ENCODE measurements at regions not wholly inside any gene's neighbourhood (a gene's known extent, or its start where the extent isn't known, plus 50 kb on each side); places are given as distances from the start of the nearest gene placed in this dataset.

GRCh38 chr5:172568308-172568910, 72.7 kb upstream of the NEURL1B start:
- DNase-seq, result no peak

- no peak for DNase-seq
These were observed 73.2 kb upstream of the NEURL1B start for GRCh38 chr5:172567843-172568242.

- DNase-seq, result no peak
These were observed 73.8 kb upstream of the NEURL1B start for GRCh38 chr5:172567294-172567693.

- DNase-seq, result no peak
These were observed 75.0 kb upstream of the NEURL1B start for GRCh38 chr5:172565931-172566665.

GRCh38 chr5:172565455-172565854, 75.6 kb upstream of the NEURL1B start:
- DNase-seq, result peak; percentile 6

GRCh38 chr5:172564883-172565282, 76.2 kb upstream of the NEURL1B start:
- DNase-seq, result peak; percentile 46

GRCh38 chr5:172564188-172564587, 76.9 kb upstream of the NEURL1B start:
- DNase-seq, result peak; percentile 96

- no peak for DNase-seq
These were observed 78.6 kb upstream of the NEURL1B start for GRCh38 chr5:172562443-172562842.

- no peak for DNase-seq
These were observed 79.9 kb upstream of the NEURL1B start for GRCh38 chr5:172561151-172561550.

- DNase-seq, result no peak
These were observed 81.8 kb upstream of the NEURL1B start for GRCh38 chr5:172559004-172559932.

- no peak for DNase-seq
These were observed 82.7 kb upstream of the NEURL1B start for GRCh38 chr5:172558076-172558976.

GRCh38 chr5:172556971-172557461, 84.0 kb upstream of the NEURL1B start:
- no peak for DNase-seq

- DNase-seq, result no peak
These were observed 84.8 kb upstream of the NEURL1B start for GRCh38 chr5:172556262-172556661.

- no peak for DNase-seq
These were observed 86.5 kb upstream of the NEURL1B start for GRCh38 chr5:172554562-172554961.

GRCh38 chr5:172553903-172554302, 87.2 kb upstream of the NEURL1B start:
- DNase-seq, result no peak

- DNase-seq, result no peak
These were observed 87.9 kb upstream of the NEURL1B start for GRCh38 chr5:172553167-172553566.

- DNase-seq, result no peak
These were observed 90.1 kb upstream of the NEURL1B start for GRCh38 chr5:172550996-172551395.

- no peak for DNase-seq
These were observed 90.8 kb upstream of the NEURL1B start for GRCh38 chr5:172550096-172550765.

- no peak for DNase-seq
These were observed 91.4 kb upstream of the NEURL1B start for GRCh38 chr5:172549696-172550095.

GRCh38 chr5:172548981-172549687, 91.9 kb upstream of the NEURL1B start:
- DNase-seq, result no peak

- peak; percentile 6 for DNase-seq
These were observed 92.7 kb upstream of the NEURL1B start for GRCh38 chr5:172548311-172548731.

All from NCI-H146 (cell line).